AG04449 (cell line): ENCODE measurements at regions not wholly inside any gene's neighbourhood (a gene's known extent, or its start where the extent isn't known, plus 50 kb on each side); places are given as distances from the start of the nearest gene placed in this dataset.

Experiments
- CTCF ChIA-PET: fragments of 350-600 bp; formaldehyde crosslinking; extraction: SDS; loops from one replicate; lab custom pipeline; 2021; ENCODE audit warnings: antibody characterized with exemption; lab: Yijun Ruan, JAX
- POLR2A ChIA-PET: fragments of 400-600, 350-600 bp; formaldehyde crosslinking; extraction: SDS; loops from one replicate; lab custom pipeline; 2020; ENCODE audit warnings: antibody characterized with exemption, inconsistent platforms; lab: Yijun Ruan, JAX
- DNase-seq: peaks from one replicate; pipeline ENCODE4 v3.0.0-alpha.2; 2010; ENCODE audit warnings: low read depth, low spot score
- H3K4me3 ChIP-seq: 2 replicates; pipeline ENCODE4 v1.5.1; 2011; ENCODE audit warnings: low read depth, mild to moderate bottlenecking, control low read depth, low read length
- TF ChIP-seq, protein P1 (sequence below): IDR thresholded peaks from one replicate; pipeline ENCODE4 v1.5.1; 2011; ENCODE audit warnings: mild to moderate bottlenecking, moderate library complexity, low read length, control low read depth, inconsistent platforms; ENCODE audit not compliant: insufficient read depth; ENCODE audit errors: missing control alignments

DNA sequence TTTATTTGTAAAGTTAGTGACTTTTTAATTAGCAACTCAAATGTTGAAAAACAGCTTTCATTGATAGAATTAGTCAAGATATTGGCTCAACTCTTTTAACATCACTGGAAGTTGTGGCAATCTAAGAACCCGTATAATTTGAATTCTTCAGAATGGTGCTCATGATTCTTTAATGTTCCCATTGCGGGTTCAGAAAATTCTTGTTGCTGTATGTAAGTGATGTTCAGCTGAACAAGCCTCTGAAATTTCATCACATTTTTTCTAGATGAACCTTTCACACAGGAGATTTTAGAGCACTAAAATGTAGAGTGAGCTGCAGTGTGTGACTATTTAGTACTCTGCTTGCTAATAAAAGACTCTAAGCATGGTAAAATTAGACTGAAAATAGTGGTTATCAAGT, 1317.7 kb downstream of the FSTL5 start:
- no peak overlapping the region for H3K4me3 ChIP-seq
- POLR2A ChIA-PET = no interaction called here
- no peak for DNase-seq
- TF ChIP-seq, protein P1, sequence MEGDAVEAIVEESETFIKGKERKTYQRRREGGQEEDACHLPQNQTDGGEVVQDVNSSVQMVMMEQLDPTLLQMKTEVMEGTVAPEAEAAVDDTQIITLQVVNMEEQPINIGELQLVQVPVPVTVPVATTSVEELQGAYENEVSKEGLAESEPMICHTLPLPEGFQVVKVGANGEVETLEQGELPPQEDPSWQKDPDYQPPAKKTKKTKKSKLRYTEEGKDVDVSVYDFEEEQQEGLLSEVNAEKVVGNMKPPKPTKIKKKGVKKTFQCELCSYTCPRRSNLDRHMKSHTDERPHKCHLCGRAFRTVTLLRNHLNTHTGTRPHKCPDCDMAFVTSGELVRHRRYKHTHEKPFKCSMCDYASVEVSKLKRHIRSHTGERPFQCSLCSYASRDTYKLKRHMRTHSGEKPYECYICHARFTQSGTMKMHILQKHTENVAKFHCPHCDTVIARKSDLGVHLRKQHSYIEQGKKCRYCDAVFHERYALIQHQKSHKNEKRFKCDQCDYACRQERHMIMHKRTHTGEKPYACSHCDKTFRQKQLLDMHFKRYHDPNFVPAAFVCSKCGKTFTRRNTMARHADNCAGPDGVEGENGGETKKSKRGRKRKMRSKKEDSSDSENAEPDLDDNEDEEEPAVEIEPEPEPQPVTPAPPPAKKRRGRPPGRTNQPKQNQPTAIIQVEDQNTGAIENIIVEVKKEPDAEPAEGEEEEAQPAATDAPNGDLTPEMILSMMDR = no peak
- CTCF ChIA-PET = no interaction called here

DNA sequence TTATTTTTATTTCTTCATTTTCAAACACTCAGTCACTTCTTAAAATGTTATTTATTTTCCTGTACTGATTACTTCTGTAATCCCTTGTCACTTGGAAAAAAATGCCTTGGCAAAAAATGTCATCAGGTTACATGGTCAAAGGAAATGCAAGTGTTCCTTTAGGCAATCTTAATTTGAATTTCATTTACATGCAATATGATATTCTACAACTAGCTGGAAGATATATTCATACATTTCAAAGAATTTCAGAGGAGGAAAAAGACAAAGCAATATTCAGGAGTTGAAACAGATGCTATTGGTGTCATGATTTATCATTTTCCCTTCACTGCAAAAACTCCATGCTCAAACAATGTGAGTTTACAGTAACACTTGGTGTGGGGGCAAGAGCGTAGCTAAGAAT, 1316.6 kb downstream of the FSTL5 start:
- no peak overlapping the region for H3K4me3 ChIP-seq
- TF ChIP-seq, protein P1 = no peak
- ChIA-PET POLR2A (no interaction called here), CTCF (no interaction called here)
- DNase-seq = no peak

DNA sequence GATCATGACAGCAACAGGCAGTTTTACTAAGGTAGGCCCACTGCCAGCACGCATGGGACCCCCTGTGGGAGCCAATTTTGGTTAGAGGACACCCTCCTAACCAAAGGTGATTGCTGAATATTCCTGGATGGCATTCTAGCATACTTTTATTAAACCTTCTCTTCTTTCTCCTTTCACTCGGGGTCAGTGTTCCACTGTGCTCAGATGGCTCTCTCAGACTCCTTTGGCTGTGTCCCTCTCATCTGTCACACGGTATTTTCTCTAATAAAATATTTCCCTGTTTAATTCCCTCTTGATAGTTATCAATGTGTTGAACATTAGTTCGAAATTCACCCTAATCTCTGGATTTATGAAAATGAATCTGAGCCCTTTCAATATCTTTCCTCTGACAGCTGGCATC, 1315.3 kb downstream of the FSTL5 start:
- CTCF ChIA-PET = no interaction called here
- H3K4me3 ChIP-seq = no peak overlapping the region
- TF ChIP-seq, protein P1 = no peak
- DNase-seq = no peak
- POLR2A ChIA-PET = no interaction called here

DNA sequence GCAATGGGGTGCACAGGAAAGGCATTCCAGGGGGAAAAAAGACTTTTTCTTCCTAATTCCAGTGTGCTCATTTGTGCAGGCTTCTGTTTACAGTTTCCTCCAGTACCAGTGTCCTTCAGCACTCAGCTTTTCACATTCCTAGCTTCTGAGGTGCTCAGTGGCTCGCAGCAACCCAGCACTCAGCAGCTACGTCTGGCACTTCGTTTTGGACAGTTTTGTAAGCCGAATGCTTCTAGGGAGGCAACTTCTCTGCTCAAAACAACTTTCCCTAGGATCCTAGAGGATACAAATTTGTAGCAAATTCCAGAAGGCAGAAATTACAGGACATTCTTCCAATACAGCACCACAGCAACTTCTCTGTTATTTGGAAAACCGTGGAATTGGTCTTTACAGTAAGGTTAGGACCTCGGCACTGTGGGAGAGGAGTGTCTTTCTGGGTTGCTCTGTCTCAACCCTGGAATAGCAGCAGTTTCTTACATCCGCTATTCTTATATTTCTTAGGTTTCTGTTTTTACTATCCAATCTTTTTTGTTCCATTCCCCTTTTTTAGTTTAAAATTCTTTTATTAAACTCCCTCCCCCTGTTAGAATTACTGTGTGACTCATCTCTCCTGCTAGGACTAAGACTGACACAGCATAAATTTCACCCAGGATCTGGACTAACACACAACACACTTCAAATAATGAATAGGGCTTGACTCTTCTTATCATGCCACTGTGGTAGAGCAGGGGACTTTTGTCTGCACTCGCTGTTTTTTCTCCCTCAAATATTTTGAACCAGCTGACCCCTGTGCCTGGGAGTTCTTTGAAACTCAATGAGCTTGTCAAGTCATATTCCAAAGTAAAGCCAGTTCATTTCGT, 1314.7 kb downstream of the FSTL5 start:
- no peak overlapping the region for H3K4me3 ChIP-seq
- ChIA-PET CTCF (no interaction called here), POLR2A (no interaction called here)
- TF ChIP-seq, protein P1 = no peak
- DNase-seq = no peak

DNA sequence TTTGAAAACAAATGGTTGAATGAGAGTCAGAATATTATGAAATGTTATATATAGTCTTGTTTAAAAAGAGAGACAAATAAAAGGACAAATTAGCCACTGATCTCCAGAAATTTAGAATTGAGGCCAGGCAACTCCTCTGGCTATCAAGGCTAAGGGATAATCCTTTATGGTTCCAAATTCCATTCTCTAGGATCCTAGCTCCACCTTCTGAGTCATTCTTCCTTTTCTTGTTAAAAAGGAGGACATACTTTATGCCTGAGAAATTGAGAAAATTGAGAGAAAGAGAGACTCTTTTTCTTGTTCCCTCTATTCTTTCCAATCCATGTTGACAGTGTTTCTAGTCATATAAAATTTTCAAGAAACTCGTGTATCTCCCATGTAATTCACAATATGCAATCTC, 1299.5 kb downstream of the FSTL5 start:
- POLR2A ChIA-PET = no interaction called here
- H3K4me3 ChIP-seq = no peak overlapping the region
- CTCF ChIA-PET = no interaction called here
- no peak for DNase-seq
- TF ChIP-seq, protein P1 = no peak

DNA sequence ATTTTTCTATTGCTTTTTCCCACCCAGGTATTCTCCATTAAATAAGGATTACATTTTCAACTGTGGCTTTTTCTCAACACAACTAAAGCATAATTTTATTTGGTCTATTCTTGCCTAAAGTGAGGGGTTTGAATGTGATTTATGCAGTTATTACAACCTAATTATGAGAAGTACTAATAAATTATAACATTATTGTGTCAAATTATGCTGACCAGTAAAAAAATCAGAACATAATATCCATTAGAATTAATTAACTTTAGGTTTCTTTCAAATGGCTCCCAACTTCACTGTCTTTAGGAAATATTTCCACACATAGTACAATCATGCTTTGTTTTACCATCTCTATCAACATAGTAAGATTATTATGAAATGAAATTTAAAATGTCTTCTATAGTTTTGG, 1293.9 kb downstream of the FSTL5 start:
- ChIA-PET POLR2A (no interaction called here), CTCF (no interaction called here)
- TF ChIP-seq, protein P1 = no peak
- DNase-seq = no peak
- H3K4me3 ChIP-seq = no peak overlapping the region
